ENCODE measurements at regions not wholly inside any gene's neighbourhood (a gene's known extent, or its start where the extent isn't known, plus 50 kb on each side); places are given as distances from the start of the nearest gene placed in this dataset.

- Histone ChIP-seq H3K9me3 (ENCODE audit: control insufficient read depth in 2 of 3, insufficient read depth in 1 of 3, low read length in 3 of 3) (peaks cover 0 to 2% (median 0%) of the 10 kb centered on the region in 3 donors), H3K4me3 (ENCODE audit: low read length in 3 of 3) (no peak overlapping the region), H3K9ac (ENCODE audit: low read length in 3 of 3) (no peak overlapping the region), H3K4me1 (ENCODE audit: control insufficient read depth in 2 of 3, insufficient read depth in 2 of 3, low read depth in 1 of 3, low read length in 3 of 3) (no peaks in the 10 kb centered on the region), H3K36me3 (ENCODE audit: control insufficient read depth in 2 of 3, insufficient read depth in 3 of 3, low read length in 3 of 3) (no peaks in the 10 kb centered on the region), H3K27ac (ENCODE audit: low read depth in 2 of 2, low read length in 2 of 2) (no peak overlapping the region), H3K27me3 (ENCODE audit: control insufficient read depth, insufficient read depth, low read length) (no peaks in the 10 kb centered on the region)
- intact Hi-C loops (cut with DNase I) = no loop called here
- FAIRE-seq (no peak), DNase-seq (no peak)
- TF ChIP-seq CTCF (IDR thresholded peaks at IDR 0.05; ENCODE audit: borderline replicate concordance, extremely low read depth, insufficient read depth) = no peak
Measured at GRCh38 chr6:67664942-67665341, 970.1 kb upstream of the ADGRB3 start.

- FAIRE-seq (no peak), DNase-seq (peak in 1 of 5 donors; percentile 54)
- Histone ChIP-seq H3K4me1 (ENCODE audit: control insufficient read depth in 2 of 3, insufficient read depth in 2 of 3, low read depth in 1 of 3, low read length in 3 of 3) (no peaks in the 10 kb centered on the region), H3K27me3 (ENCODE audit: control insufficient read depth, insufficient read depth, low read length) (no peaks in the 10 kb centered on the region), H3K9me3 (ENCODE audit: control insufficient read depth in 2 of 3, insufficient read depth in 1 of 3, low read length in 3 of 3) (peaks cover 0 to 4% (median 0%) of the 10 kb centered on the region in 3 donors), H3K9ac (ENCODE audit: low read length in 3 of 3) (no peak overlapping the region), H3K36me3 (ENCODE audit: control insufficient read depth in 2 of 3, insufficient read depth in 3 of 3, low read length in 3 of 3) (no peaks in the 10 kb centered on the region), H3K27ac (ENCODE audit: low read depth in 2 of 2, low read length in 2 of 2) (no peak overlapping the region), H3K4me3 (ENCODE audit: low read length in 3 of 3) (no peak overlapping the region)
- intact Hi-C loops (cut with DNase I) = no loop called here
- no peak for TF ChIP-seq CTCF (IDR thresholded peaks at IDR 0.05; ENCODE audit: borderline replicate concordance, extremely low read depth, insufficient read depth)
Measured at GRCh38 chr6:67663105-67663895, 971.8 kb upstream of the ADGRB3 start.

- FAIRE-seq (no peak), DNase-seq (no peak)
- Histone ChIP-seq H3K36me3 (ENCODE audit: control insufficient read depth in 2 of 3, insufficient read depth in 3 of 3, low read length in 3 of 3) (no peaks in the 10 kb centered on the region), H3K4me3 (ENCODE audit: low read length in 3 of 3) (no peak overlapping the region), H3K9ac (ENCODE audit: low read length in 3 of 3) (no peak overlapping the region), H3K27ac (ENCODE audit: low read depth in 2 of 2, low read length in 2 of 2) (no peak overlapping the region), H3K4me1 (ENCODE audit: control insufficient read depth in 2 of 3, insufficient read depth in 2 of 3, low read depth in 1 of 3, low read length in 3 of 3) (no peaks in the 10 kb centered on the region), H3K9me3 (ENCODE audit: control insufficient read depth in 2 of 3, insufficient read depth in 1 of 3, low read length in 3 of 3) (no peaks in the 10 kb centered on the region), H3K27me3 (ENCODE audit: control insufficient read depth, insufficient read depth, low read length) (no peaks in the 10 kb centered on the region)
- intact Hi-C loops (cut with DNase I) = no loop called here
- TF ChIP-seq CTCF (IDR thresholded peaks at IDR 0.05; ENCODE audit: borderline replicate concordance, extremely low read depth, insufficient read depth) = no peak
Measured at GRCh38 chr6:67653561-67653960, 981.5 kb upstream of the ADGRB3 start.
